ENCODE measurements at regions not wholly inside any gene's neighbourhood (a gene's known extent, or its start where the extent isn't known, plus 50 kb on each side); places are given as distances from the start of the nearest gene placed in this dataset.

GRCh38 chr17:31660684-31661083 is 198.4 kb downstream of the COPRS start:
- Histone ChIP-seq H3K36me3 (ENCODE audit: control insufficient read depth, insufficient read depth, low read length) (no peaks in the 10 kb centered on the region), H3K4me2 (ENCODE audit: insufficient read depth, low read length) (no peak overlapping the region), H3K9me1 (ENCODE audit: control insufficient read depth, insufficient read depth, low read length) (no peaks in the 10 kb centered on the region), H3K4me1 (replicated peaks in 1 of 2; ENCODE audit: control insufficient read depth in 2 of 2, insufficient read depth in 2 of 2, low read length in 2 of 2) (no peaks in the 10 kb centered on the region), H2AFZ (ENCODE audit: low read depth, low read length) (no peak overlapping the region), H3K9ac (ENCODE audit: insufficient read depth in 1 of 2, low read depth in 2 of 2, low read length in 2 of 2) (no peak overlapping the region), H3K27ac (ENCODE audit: extremely low read depth, low read depth, low read length) (no peak overlapping the region), H3K9me3 (replicated peaks; ENCODE audit: control insufficient read depth, insufficient read depth, low read depth, low read length) (no peaks in the 10 kb centered on the region; the same call in 1 of the 2 replicates), H4K20me1 (replicated peaks; ENCODE audit: control insufficient read depth, insufficient read depth, low read length) (no peaks in the 10 kb centered on the region), H3K79me2 (ENCODE audit: control insufficient read depth, insufficient read depth, low read length) (no peaks in the 10 kb centered on the region), H3K4me3 (no peak overlapping the region), H3K27me3 (ENCODE audit: control insufficient read depth in 2 of 2, insufficient read depth in 2 of 2, low read length in 2 of 2) (peaks cover 4 to 8% of the 10 kb centered on the region in 2 experiments; a peak in 2 of 5 replicates)
- ATAC-seq = no peak
- no peak for FAIRE-seq
- WGBS (ENCODE audit: insufficient coverage, low coverage, missing lambda C conversion rate) = 0% methylated on average over 3 of the region's 3 CpGs
- in situ Hi-C loops (cut with MboI) = no loop called here
- no TSS peak for BruUV-seq (replicated peaks)
- POLR2A ChIA-PET = no interaction called here
- DNase-seq (ENCODE audit: extremely low read depth in 1 of 4, low spot score in 3 of 4) = no peak
- CTCF ChIA-PET (ENCODE audit: low intra/inter-chr PET ratio) = no interaction called here
- intact Hi-C loops (cut with micrococcal nuclease) = no loop called here
- TF ChIP-seq FOXK1 (CRISPR knock-in tag; IDR thresholded peaks at IDR 0.05; ENCODE audit: borderline replicate concordance) = no peak
- TF ChIP-seq BCL6 (CRISPR knock-in tag; IDR thresholded peaks at IDR 0.05) = no peak
- no peak for TF ChIP-seq ZNF280A (IDR thresholded peaks at IDR 0.05; ENCODE audit: low read depth, partially characterized antibody)
- no peak for TF ChIP-seq ZNF561 (CRISPR knock-in tag; conservative IDR thresholded peaks at IDR 0.05)
- TF ChIP-seq ZHX1 (conservative IDR thresholded peaks at IDR 0.05; ENCODE audit: low read length) = no peak
- TF ChIP-seq MAFK (IDR thresholded peaks at IDR 0.05; ENCODE audit: low read length) = no peak
- no peak for TF ChIP-seq ZNF407 (IDR thresholded peaks at IDR 0.05; ENCODE audit: low read depth)
- no peak for TF ChIP-seq MEF2D (tag; conservative IDR thresholded peaks at IDR 0.05; ENCODE audit: low read depth)
- no peak for TF ChIP-seq NFATC3 (IDR thresholded peaks at IDR 0.05)
- no peak for TF ChIP-seq ZNF780A (CRISPR knock-in tag; IDR thresholded peaks at IDR 0.05)
- no peak for TF ChIP-seq ZNF79 (CRISPR knock-in tag; IDR thresholded peaks at IDR 0.05; ENCODE audit: low read depth)
- no peak for TF ChIP-seq ZNF134 (CRISPR knock-in tag; conservative IDR thresholded peaks at IDR 0.05)
